ENCODE measurements at regions not wholly inside any gene's neighbourhood (a gene's known extent, or its start where the extent isn't known, plus 50 kb on each side); places are given as distances from the start of the nearest gene placed in this dataset.

GRCh38 chr14:89701211-89702043 is 253.1 kb downstream of the EFCAB11 start:
- TF ChIP-seq CTCF (IDR thresholded peaks at IDR 0.05; ENCODE audit: low read depth, low read length) (no peak), POLR2A (IDR thresholded peaks at IDR 0.05; ENCODE audit: extremely low read depth, insufficient read length) (no peak), MYC (IDR thresholded peaks at IDR 0.05; ENCODE audit: low read depth, low read length) (peak; percentile 75)

Measured in NB4 (cell line).